ENCODE measurements at regions not wholly inside any gene's neighbourhood (a gene's known extent, or its start where the extent isn't known, plus 50 kb on each side); places are given as distances from the start of the nearest gene placed in this dataset.

DNA sequence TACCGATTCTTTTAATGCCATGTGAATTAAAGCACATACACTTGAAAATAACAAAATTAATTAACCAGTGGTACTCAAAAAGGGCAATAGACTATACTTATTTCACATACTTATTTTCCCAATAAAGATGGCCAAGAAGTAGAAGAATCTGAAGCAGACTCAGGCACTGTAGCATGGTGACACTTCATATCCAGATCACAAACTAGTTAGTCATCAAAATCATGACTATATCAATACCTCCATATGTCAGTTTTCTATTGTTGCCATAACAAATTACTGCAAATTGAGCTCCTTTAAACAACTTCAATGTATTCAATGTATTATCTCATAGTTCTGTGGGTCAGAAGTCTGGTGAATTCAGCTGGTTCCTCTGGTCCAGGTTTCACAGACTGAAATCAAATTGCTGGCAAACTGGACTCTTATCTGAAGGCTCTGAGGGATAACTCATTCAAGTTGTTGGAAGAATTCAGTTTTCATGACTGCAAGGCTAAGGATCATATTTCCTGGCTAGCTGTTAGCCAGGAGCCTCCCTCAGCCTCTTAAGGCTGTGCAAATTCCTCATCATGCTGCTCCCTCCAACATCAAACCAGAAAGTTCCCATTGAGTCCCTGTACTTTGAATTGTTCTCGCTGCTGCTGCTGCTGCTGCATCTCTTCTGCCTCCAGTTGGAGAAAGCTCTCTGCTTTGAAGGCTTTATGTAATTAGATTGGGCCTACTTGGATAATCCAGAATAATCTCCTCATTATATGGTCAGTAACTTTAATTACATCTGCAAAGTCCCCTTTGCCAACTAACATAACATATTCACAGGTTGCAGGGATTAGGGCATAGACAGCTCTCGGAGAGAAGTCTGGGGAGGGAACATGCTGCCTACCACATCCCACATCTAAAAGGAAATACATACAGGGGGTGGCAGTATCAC, 91.5 kb downstream of the MRPL39 start:
- Histone ChIP-seq H3K4me2 (ENCODE audit: low read depth, low read length) (no peak overlapping the region), H2AFZ (ENCODE audit: low read length) (no peak overlapping the region), H3K36me3 (replicated peaks; ENCODE audit: insufficient read depth, low read length) (no peaks in the 10 kb centered on the region), H3K9ac (ENCODE audit: low read length) (no peak overlapping the region), H3K4me3 (ENCODE audit: low read length) (no peak overlapping the region), H3K9me3 (replicated peaks; ENCODE audit: insufficient read depth, low read length) (no peaks in the 10 kb centered on the region), H3K4me1 (ENCODE audit: low read length) (no peaks in the 10 kb centered on the region), H3K79me2 (ENCODE audit: low read length) (no peaks in the 10 kb centered on the region), H3K9me2 (replicated peaks; ENCODE audit: insufficient read depth, low read length) (no peaks in the 10 kb centered on the region), H4K20me1 (ENCODE audit: insufficient read depth, low read length) (no peaks in the 10 kb centered on the region), H3F3A (ENCODE audit: insufficient read depth, low read length) (no peaks in the 10 kb centered on the region), H3K27ac (ENCODE audit: low read length) (no peak overlapping the region), H3K27me3 (replicated peaks; ENCODE audit: insufficient read depth, low read length) (no peaks in the 10 kb centered on the region)
- TF ChIP-seq EZH2phosphoT487 (IDR thresholded peaks at IDR 0.05; ENCODE audit: low read length) (no peak), EZH2 (optimal IDR thresholded peaks at IDR 0.05; ENCODE audit: low read depth, low read length) (no peak)
- TF ChIP-seq, protein P1, sequence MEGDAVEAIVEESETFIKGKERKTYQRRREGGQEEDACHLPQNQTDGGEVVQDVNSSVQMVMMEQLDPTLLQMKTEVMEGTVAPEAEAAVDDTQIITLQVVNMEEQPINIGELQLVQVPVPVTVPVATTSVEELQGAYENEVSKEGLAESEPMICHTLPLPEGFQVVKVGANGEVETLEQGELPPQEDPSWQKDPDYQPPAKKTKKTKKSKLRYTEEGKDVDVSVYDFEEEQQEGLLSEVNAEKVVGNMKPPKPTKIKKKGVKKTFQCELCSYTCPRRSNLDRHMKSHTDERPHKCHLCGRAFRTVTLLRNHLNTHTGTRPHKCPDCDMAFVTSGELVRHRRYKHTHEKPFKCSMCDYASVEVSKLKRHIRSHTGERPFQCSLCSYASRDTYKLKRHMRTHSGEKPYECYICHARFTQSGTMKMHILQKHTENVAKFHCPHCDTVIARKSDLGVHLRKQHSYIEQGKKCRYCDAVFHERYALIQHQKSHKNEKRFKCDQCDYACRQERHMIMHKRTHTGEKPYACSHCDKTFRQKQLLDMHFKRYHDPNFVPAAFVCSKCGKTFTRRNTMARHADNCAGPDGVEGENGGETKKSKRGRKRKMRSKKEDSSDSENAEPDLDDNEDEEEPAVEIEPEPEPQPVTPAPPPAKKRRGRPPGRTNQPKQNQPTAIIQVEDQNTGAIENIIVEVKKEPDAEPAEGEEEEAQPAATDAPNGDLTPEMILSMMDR (IDR thresholded peaks at IDR 0.05; ENCODE audit: low read length), result no peak
- DNase-seq, result no peak

- Histone ChIP-seq H3F3A (ENCODE audit: insufficient read depth, low read length) (no peaks in the 10 kb centered on the region), H3K36me3 (replicated peaks; ENCODE audit: insufficient read depth, low read length) (no peaks in the 10 kb centered on the region), H3K27ac (ENCODE audit: low read length) (no peak overlapping the region), H3K4me3 (ENCODE audit: low read length) (no peak overlapping the region), H3K4me1 (ENCODE audit: low read length) (no peaks in the 10 kb centered on the region), H3K4me2 (ENCODE audit: low read depth, low read length) (no peak overlapping the region), H4K20me1 (ENCODE audit: insufficient read depth, low read length) (no peaks in the 10 kb centered on the region), H2AFZ (ENCODE audit: low read length) (no peak overlapping the region), H3K9me3 (replicated peaks; ENCODE audit: insufficient read depth, low read length) (no peaks in the 10 kb centered on the region), H3K27me3 (replicated peaks; ENCODE audit: insufficient read depth, low read length) (no peaks in the 10 kb centered on the region), H3K9me2 (replicated peaks; ENCODE audit: insufficient read depth, low read length) (no peaks in the 10 kb centered on the region), H3K79me2 (ENCODE audit: low read length) (no peaks in the 10 kb centered on the region), H3K9ac (ENCODE audit: low read length) (no peak overlapping the region)
- TF ChIP-seq EZH2phosphoT487 (IDR thresholded peaks at IDR 0.05; ENCODE audit: low read length) (no peak), EZH2 (optimal IDR thresholded peaks at IDR 0.05; ENCODE audit: low read depth, low read length) (no peak)
- TF ChIP-seq, protein P1 (IDR thresholded peaks at IDR 0.05; ENCODE audit: low read length), result no peak
- no peak for DNase-seq
Measured at GRCh38 chr21:25513810-25514209, 93.5 kb downstream of the MRPL39 start.

- H3K4me1 ChIP-seq (ENCODE audit: low read length), result no peaks in the 10 kb centered on the region
- H4K20me1 ChIP-seq (ENCODE audit: insufficient read depth, low read length), result no peaks in the 10 kb centered on the region
- no peak overlapping the region for H3K4me3 ChIP-seq (ENCODE audit: low read length)
- H3K9me3 ChIP-seq (replicated peaks; ENCODE audit: insufficient read depth, low read length), result no peaks in the 10 kb centered on the region
- H3F3A ChIP-seq (ENCODE audit: insufficient read depth, low read length), result no peaks in the 10 kb centered on the region
- H3K4me2 ChIP-seq (ENCODE audit: low read depth, low read length), result no peak overlapping the region
- no peak overlapping the region for H3K27ac ChIP-seq (ENCODE audit: low read length)
- no peaks in the 10 kb centered on the region for H3K27me3 ChIP-seq (replicated peaks; ENCODE audit: insufficient read depth, low read length)
- H3K9me2 ChIP-seq (replicated peaks; ENCODE audit: insufficient read depth, low read length), result no peaks in the 10 kb centered on the region
- H3K9ac ChIP-seq (ENCODE audit: low read length), result no peak overlapping the region
- no peaks in the 10 kb centered on the region for H3K36me3 ChIP-seq (replicated peaks; ENCODE audit: insufficient read depth, low read length)
- no peak for DNase-seq
- TF ChIP-seq EZH2 (optimal IDR thresholded peaks at IDR 0.05; ENCODE audit: low read depth, low read length) (no peak), EZH2phosphoT487 (IDR thresholded peaks at IDR 0.05; ENCODE audit: low read length) (no peak)
- TF ChIP-seq, protein P1 (IDR thresholded peaks at IDR 0.05; ENCODE audit: low read length), result no peak
- H2AFZ ChIP-seq (ENCODE audit: low read length), result no peak overlapping the region
- no peaks in the 10 kb centered on the region for H3K79me2 ChIP-seq (ENCODE audit: low read length)
Measured at GRCh38 chr21:25512095-25513081, 94.9 kb downstream of the MRPL39 start.
